PC-9 (cell line): ENCODE measurements at regions not wholly inside any gene's neighbourhood (a gene's known extent, or its start where the extent isn't known, plus 50 kb on each side); places are given as distances from the start of the nearest gene placed in this dataset.

Source experiments
- BruUV-seq: library from RNA; stranded (reverse); fragments of 400-500 nt; replicated peaks from 2 replicates; lab custom pipeline; 2021; lab: Mats Ljungman, UMichigan
- CTCF ChIA-PET: fragments of 300-600 bp; sonication (Branson Sonifier 250); formaldehyde crosslinking; loops from one replicate; lab custom pipeline; 2022; ENCODE audit warnings: antibody characterized with exemption; lab: Charles Lee
- POLR2A ChIA-PET: fragments of 300-600 bp; sonication (Branson Sonifier 250); formaldehyde crosslinking; loops from one replicate; lab custom pipeline; 2022; ENCODE audit warnings: antibody characterized with exemption; ENCODE audit not compliant: unreplicated experiment; lab: Charles Lee
- DNase-seq, 2 experiments: peaks; one replicate each; pipeline versions ENCODE4 v3.0.0 to v3.0.0-alpha.2; 2015 to 2022; ENCODE audit warnings: mixed read lengths in 1 of 2
- H2AFZ ChIP-seq: fragments of 200-600 bp; sonication (generic); 2 replicates; pipeline ENCODE4 v1.8.1; 2017; ENCODE audit warnings: antibody characterized with exemption
- H3F3A ChIP-seq: fragments of 200-600 bp; sonication (generic); 2 replicates; pipeline ENCODE4 v1.8.1; 2017; ENCODE audit warnings: antibody characterized with exemption, mild to moderate bottlenecking, low read depth; ENCODE audit not compliant: insufficient read depth
- H3K27ac ChIP-seq: fragments of 200-600 bp; sonication (generic); 2 replicates; pipeline ENCODE4 v1.6.1; 2016; ENCODE audit warnings: mixed run types
- H3K27me3 ChIP-seq: fragments of 200-600 bp; sonication (generic); 2 replicates; pipeline ENCODE4 v1.6.1; 2016; ENCODE audit warnings: low read depth, mixed run types; ENCODE audit not compliant: insufficient read depth
- H3K36me3 ChIP-seq: fragments of 200-600 bp; sonication (generic); 2 replicates; pipeline ENCODE4 v1.6.1; 2016; ENCODE audit warnings: low read depth, mixed run types
- H3K4me1 ChIP-seq: fragments of 200-600 bp; sonication (generic); replicated peaks from 2 replicates; pipeline ENCODE4 v1.6.1; 2016; ENCODE audit warnings: mixed run types; ENCODE audit not compliant: insufficient read depth
- H3K4me2 ChIP-seq: fragments of 200-600 bp; sonication (generic); 2 replicates; pipeline ENCODE4 v1.6.1; 2017; ENCODE audit warnings: mixed run types
- H3K4me3 ChIP-seq: fragments of 200-600 bp; sonication (generic); 2 replicates; pipeline ENCODE4 v1.6.1; 2016; ENCODE audit warnings: mixed run types
- H3K79me2 ChIP-seq: fragments of 200-600 bp; sonication (generic); 2 replicates; pipeline ENCODE4 v1.6.1; 2017; ENCODE audit warnings: low read depth, mixed run types
- H3K9me2 ChIP-seq: fragments of 200-600 bp; sonication (generic); 2 replicates; pipeline ENCODE4 v1.8.1; 2017; ENCODE audit warnings: mild to moderate bottlenecking; ENCODE audit not compliant: insufficient read depth
- H3K9me3 ChIP-seq: fragments of 200-600 bp; sonication (generic); 2 replicates; pipeline ENCODE4 v1.8.1; 2016; ENCODE audit warnings: low read depth; ENCODE audit not compliant: insufficient read depth
- H4K20me1 ChIP-seq: fragments of 200-600 bp; sonication (generic); 2 replicates; pipeline ENCODE4 v1.8.1; 2017; ENCODE audit not compliant: insufficient read depth
- EZH2 ChIP-seq: fragments of 200-600 bp; sonication (generic); IDR thresholded peaks from 2 replicates; pipeline ENCODE4 v1.8.0; 2017; ENCODE audit warnings: antibody characterized with exemption, low read depth
- intact Hi-C: fragments of 100-400 bp; cut with micrococcal nuclease; formaldehyde crosslinking; loops from one replicate; pipeline ENCODE4 v1.10.0; 2022; ENCODE audit not compliant: unreplicated experiment
- TF ChIP-seq, protein P1 (sequence below): fragments of 200-600 bp; sonication (generic); conservative IDR thresholded peaks from 2 replicates; pipeline ENCODE4 v1.6.1; 2017; ENCODE audit warnings: mixed run types, antibody characterized with exemption, mild to moderate bottlenecking, moderate library complexity

DNA sequence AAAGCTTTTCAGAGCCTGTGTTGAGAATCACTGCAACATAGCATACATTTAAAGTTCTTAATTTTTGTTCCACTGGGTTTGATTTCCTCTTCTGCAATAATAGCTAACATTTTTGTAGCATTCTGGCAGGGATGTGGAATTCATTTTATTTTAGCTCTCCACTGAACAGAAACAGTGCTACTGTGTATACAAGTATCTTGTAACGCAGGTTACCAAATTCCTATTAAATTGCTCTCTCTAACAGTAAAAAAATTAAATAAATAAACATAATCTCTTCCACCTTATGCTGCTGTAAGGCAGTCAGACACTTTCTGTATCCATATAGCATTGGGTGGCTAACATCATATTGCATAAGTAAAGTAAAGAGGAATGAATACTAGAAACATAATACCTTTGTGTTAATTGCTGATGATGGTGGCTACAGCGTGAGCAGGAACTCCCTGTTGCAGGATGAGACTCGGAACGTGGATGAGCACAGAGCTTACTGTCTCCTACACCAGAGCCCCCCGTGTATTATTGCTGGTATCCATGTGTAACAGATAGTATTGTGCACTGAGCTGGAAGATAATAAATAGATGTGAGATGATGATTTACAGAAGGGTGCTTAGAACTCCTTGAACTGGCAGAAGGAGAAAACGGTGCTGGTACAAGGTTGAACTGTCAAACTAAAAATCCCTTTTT is 276.9 kb upstream of the SNX7 start:
- Histone ChIP-seq H3K79me2 (no peaks in the 10 kb centered on the region), H3K4me1 (no peaks in the 10 kb centered on the region), H3K27ac (no peak overlapping the region), H3K9me2 (no peaks in the 10 kb centered on the region), H3F3A (no peaks in the 10 kb centered on the region), H3K4me2 (no peak overlapping the region), H4K20me1 (no peaks in the 10 kb centered on the region), H3K9me3 (no peaks in the 10 kb centered on the region), H3K36me3 (no peaks in the 10 kb centered on the region), H3K4me3 (no peak overlapping the region), H3K27me3 (no peaks in the 10 kb centered on the region), H2AFZ (no peak overlapping the region)
- TF ChIP-seq, protein P1, sequence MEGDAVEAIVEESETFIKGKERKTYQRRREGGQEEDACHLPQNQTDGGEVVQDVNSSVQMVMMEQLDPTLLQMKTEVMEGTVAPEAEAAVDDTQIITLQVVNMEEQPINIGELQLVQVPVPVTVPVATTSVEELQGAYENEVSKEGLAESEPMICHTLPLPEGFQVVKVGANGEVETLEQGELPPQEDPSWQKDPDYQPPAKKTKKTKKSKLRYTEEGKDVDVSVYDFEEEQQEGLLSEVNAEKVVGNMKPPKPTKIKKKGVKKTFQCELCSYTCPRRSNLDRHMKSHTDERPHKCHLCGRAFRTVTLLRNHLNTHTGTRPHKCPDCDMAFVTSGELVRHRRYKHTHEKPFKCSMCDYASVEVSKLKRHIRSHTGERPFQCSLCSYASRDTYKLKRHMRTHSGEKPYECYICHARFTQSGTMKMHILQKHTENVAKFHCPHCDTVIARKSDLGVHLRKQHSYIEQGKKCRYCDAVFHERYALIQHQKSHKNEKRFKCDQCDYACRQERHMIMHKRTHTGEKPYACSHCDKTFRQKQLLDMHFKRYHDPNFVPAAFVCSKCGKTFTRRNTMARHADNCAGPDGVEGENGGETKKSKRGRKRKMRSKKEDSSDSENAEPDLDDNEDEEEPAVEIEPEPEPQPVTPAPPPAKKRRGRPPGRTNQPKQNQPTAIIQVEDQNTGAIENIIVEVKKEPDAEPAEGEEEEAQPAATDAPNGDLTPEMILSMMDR = no peak
- no peak for TF ChIP-seq EZH2
- ChIA-PET POLR2A (no interaction called here), CTCF (no interaction called here)
- BruUV-seq = no TSS peak
- DNase-seq = no peak
- intact Hi-C loops = no loop called here

DNA sequence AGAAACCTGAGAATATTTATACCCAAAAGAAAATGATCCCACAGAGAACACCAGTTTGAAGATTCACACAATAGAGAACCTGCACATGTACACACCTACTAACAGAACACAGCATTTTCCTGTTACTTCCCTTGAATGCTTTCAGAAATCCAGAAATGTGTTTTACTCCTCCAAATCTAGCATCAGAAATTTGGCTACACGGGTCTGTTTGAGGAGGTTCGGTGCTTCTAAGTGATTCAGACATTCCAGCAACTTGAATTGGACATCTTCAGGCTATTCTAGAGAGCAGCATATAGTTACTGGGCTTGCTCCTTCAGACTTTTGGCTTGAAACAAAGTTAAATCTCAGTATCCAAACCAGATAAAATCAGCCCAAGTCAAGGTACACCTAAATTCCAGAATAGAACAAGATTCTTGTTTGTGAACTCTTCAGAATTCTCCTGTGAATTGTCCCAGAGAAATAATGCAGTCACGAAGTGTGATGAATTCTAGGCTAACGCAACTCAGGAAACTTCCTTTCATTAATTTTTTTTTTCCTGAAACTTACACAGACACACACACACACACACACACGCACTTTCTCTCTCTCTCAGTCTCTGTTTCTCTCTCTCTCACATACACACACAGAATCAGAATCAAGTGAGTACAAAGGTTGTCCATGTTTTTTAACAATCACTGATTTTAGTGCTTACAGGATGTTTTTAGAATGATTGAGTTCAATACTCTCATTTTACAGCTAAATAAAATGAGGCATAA is 278.4 kb upstream of the SNX7 start:
- Histone ChIP-seq H3K27ac (no peak overlapping the region), H3K79me2 (no peaks in the 10 kb centered on the region), H2AFZ (no peak overlapping the region; the same call in 1 of the 2 replicates), H4K20me1 (no peaks in the 10 kb centered on the region), H3K9me3 (no peaks in the 10 kb centered on the region), H3F3A (no peaks in the 10 kb centered on the region), H3K4me2 (no peak overlapping the region), H3K4me1 (no peaks in the 10 kb centered on the region), H3K4me3 (no peak overlapping the region), H3K36me3 (no peaks in the 10 kb centered on the region), H3K27me3 (no peaks in the 10 kb centered on the region), H3K9me2 (no peaks in the 10 kb centered on the region; the same call in 1 of the 2 replicates)
- no TSS peak for BruUV-seq
- intact Hi-C loops = no loop called here
- no peak for TF ChIP-seq EZH2
- TF ChIP-seq, protein P1 = no peak
- ChIA-PET POLR2A (no interaction called here), CTCF (no interaction called here)
- no peak for DNase-seq

DNA sequence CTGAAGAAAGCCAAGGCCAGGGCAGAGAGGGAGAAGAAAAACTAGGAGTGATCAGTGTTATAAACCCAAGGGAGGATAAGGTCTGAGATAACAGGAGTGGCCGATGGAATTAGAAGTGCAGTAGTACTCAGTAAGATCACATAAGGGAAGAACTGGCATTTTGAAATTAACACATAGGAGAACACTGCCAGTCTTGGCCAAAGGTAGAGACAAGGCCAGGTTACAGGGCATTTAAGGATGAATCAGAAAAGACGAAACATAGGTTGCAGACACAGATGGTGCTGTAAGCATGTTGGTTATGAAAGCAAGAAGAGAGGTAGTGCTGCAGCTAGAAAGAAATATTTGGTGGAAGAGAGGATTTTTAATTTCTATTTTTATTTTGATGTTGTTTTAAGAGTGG is 278.9 kb upstream of the SNX7 start:
- TF ChIP-seq, protein P1 = no peak
- TF ChIP-seq EZH2 = no peak
- Histone ChIP-seq H4K20me1 (no peaks in the 10 kb centered on the region), H2AFZ (no peak overlapping the region), H3K4me3 (no peak overlapping the region), H3K27ac (no peak overlapping the region), H3K36me3 (no peaks in the 10 kb centered on the region), H3K9me3 (no peaks in the 10 kb centered on the region), H3K27me3 (no peaks in the 10 kb centered on the region), H3K9me2 (no peaks in the 10 kb centered on the region; the same call in 1 of the 2 replicates), H3K79me2 (no peaks in the 10 kb centered on the region), H3F3A (no peaks in the 10 kb centered on the region), H3K4me1 (no peaks in the 10 kb centered on the region), H3K4me2 (no peak overlapping the region)
- intact Hi-C loops = no loop called here
- no TSS peak for BruUV-seq
- ChIA-PET CTCF (no interaction called here), POLR2A (no interaction called here)
- DNase-seq = no peak
